ENCODE measurements at regions not wholly inside any gene's neighbourhood (a gene's known extent, or its start where the extent isn't known, plus 50 kb on each side); places are given as distances from the start of the nearest gene placed in this dataset.

GRCh38 chr6:153424719-153425400, 293.8 kb upstream of the RGS17 start:
- no peak overlapping the region for H2BK20ac ChIP-seq (ENCODE audit: low read depth, low read length)
- no peak overlapping the region for H2BK15ac ChIP-seq (ENCODE audit: low read depth, low read length)
- intact Hi-C loops (cut with micrococcal nuclease) (no loop called here), dilution Hi-C loops (cut with HindIII; ENCODE audit: low sequenced_read_pairs, unreplicated experiment) (no loop called here), in situ Hi-C loops (cut with MboI; ENCODE audit: low sequenced_read_pairs) (no loop called here)
- H2BK5ac ChIP-seq (ENCODE audit: low read depth, low read length, poor library complexity, severe bottlenecking): no peak overlapping the region
- no peak overlapping the region for H2BK120ac ChIP-seq (ENCODE audit: low read depth, low read length)
- H2AK9ac ChIP-seq (replicated peaks; ENCODE audit: low read depth, low read length, poor library complexity): no peak overlapping the region
- no peak overlapping the region for H4K91ac ChIP-seq (ENCODE audit: insufficient read depth, low read depth, low read length)
- CTCF ChIA-PET: no interaction called here
- no peak for ATAC-seq (ENCODE audit: low read depth)
- H4K8ac ChIP-seq (ENCODE audit: low read depth in 2 of 2, low read length in 2 of 2): no peak overlapping the region
- H2AK5ac ChIP-seq (ENCODE audit: low read depth, low read length): no peak overlapping the region
- H3K79me1 ChIP-seq (ENCODE audit: low read depth in 1 of 2, low read length in 2 of 2): no peaks in the 10 kb centered on the region
- TF ChIP-seq MAZ (IDR thresholded peaks at IDR 0.05; ENCODE audit: borderline replicate concordance, low read depth, low read length) (no peak), RCOR1 (IDR thresholded peaks at IDR 0.05; ENCODE audit: insufficient replicate concordance, low read length) (no peak)
- DNase-seq: no peak
- no peak overlapping the region for H3K14ac ChIP-seq (replicated peaks; ENCODE audit: low read depth, low read length)
- peaks cover 6% of the 10 kb centered on the region; the same call in 1 of the 2 replicates for H3K9me3 ChIP-seq (ENCODE audit: control insufficient read depth, insufficient read depth, low read length)
- H3K36me3 ChIP-seq (ENCODE audit: control insufficient read depth, insufficient read depth, low read length): no peaks in the 10 kb centered on the region
- H2AFZ ChIP-seq (replicated peaks; ENCODE audit: low read length, poor library complexity): no peak overlapping the region
- no peak overlapping the region for H3K4me3 ChIP-seq (ENCODE audit: insufficient read depth, low read depth, low read length)
- no CpG with 5 or more reads among the region's 5 CpGs for WGBS, 2 experiments (ENCODE audit: extremely low coverage in 2 of 2, insufficient read length in 1 of 2)
- H3K27ac ChIP-seq (ENCODE audit: insufficient read depth, low read length): no peak overlapping the region
- no peak overlapping the region for H3K4ac ChIP-seq (ENCODE audit: low read depth, low read length)
- H4K5ac ChIP-seq (ENCODE audit: low read depth, low read length): no peak overlapping the region
- H3K4me2 ChIP-seq (ENCODE audit: low read depth, low read length): no peak overlapping the region
- H3K4me1 ChIP-seq (ENCODE audit: control insufficient read depth, insufficient read depth, low read length): no peaks in the 10 kb centered on the region
- H4K20me1 ChIP-seq (ENCODE audit: insufficient read depth, low read length): no peaks in the 10 kb centered on the region
- no peak overlapping the region for H3K9ac ChIP-seq (ENCODE audit: low read depth, low read length)
- no peak overlapping the region for H3K18ac ChIP-seq (ENCODE audit: low read depth, low read length)
- H3K27me3 ChIP-seq (ENCODE audit: control insufficient read depth, insufficient read depth, low read length): no peaks in the 10 kb centered on the region
- BruUV-seq (replicated peaks): no TSS peak
- no peak overlapping the region for H3K23ac ChIP-seq (ENCODE audit: low read depth, low read length)
- no peaks in the 10 kb centered on the region for H3K9me1 ChIP-seq (ENCODE audit: insufficient read depth, low read length)
- POLR2A ChIA-PET (ENCODE audit: unreplicated experiment): no interaction called here
- H3K56ac ChIP-seq (ENCODE audit: extremely low read depth, insufficient read depth, low read length): no peak overlapping the region
